GM12878 (cell line): ENCODE measurements at regions not wholly inside any gene's neighbourhood (a gene's known extent, or its start where the extent isn't known, plus 50 kb on each side); places are given as distances from the start of the nearest gene placed in this dataset.

ENCODE experiments used
- ATAC-seq: fragments of 200-7000 bp; cut with Tn5 transposase; 3 replicates; pipeline ENCODE4 v1.9.1; 2020; ENCODE audit warnings: mild to moderate bottlenecking, moderate library complexity
- BruUV-seq: library from RNA; stranded (reverse); fragments of 400-500 nt; replicated peaks from 2 replicates; lab custom pipeline; 2021; lab: Mats Ljungman, UMichigan
- CTCF ChIA-PET: fragments of 300-600 bp; sonication (Branson Sonifier 250); formaldehyde crosslinking; extraction: SDS; loops from one replicate; lab custom pipeline; 2021; ENCODE audit warnings: inconsistent platforms; lab: Yijun Ruan, JAX
- POLR2A ChIA-PET: fragments of 350-600 bp; formaldehyde crosslinking; extraction: SDS; loops from one replicate; lab custom pipeline; 2021; ENCODE audit warnings: inconsistent platforms; lab: Charles Lee
- RAD21 ChIA-PET: fragments of 300-600 bp; sonication (Branson Sonifier 250); formaldehyde crosslinking; loops from one replicate; lab custom pipeline; 2023; ENCODE audit warnings: antibody characterized with exemption; ENCODE audit not compliant: unreplicated experiment; lab: Charles Lee
- SMC1A ChIA-PET: fragments of 300-600 bp; sonication (Branson Sonifier 250); formaldehyde crosslinking; loops from one replicate; lab custom pipeline; 2023; ENCODE audit not compliant: unreplicated experiment, uncharacterized antibody; lab: Charles Lee
- DNase-seq: peaks from one replicate; pipeline ENCODE4 v3.0.0-alpha.2; 2011; ENCODE audit warnings: low read depth, low spot score
- FAIRE-seq: peaks from 3 replicates; lab custom pipeline; 2011; peaks lifted over from hg19 to GRCh38; lab: Jason Lieb, UNC
- H2AFZ ChIP-seq: 2 replicates; pipeline ENCODE4 v1.6.0; 2011; ENCODE audit warnings: low read depth, low read length, control low read depth; ENCODE audit not compliant: control insufficient read depth
- H3K27ac ChIP-seq: 2 replicates; pipeline ENCODE4 v1.5.1; 2011; ENCODE audit warnings: control low read depth; ENCODE audit not compliant: control insufficient read depth, insufficient read depth
- H3K27me3 ChIP-seq, 2 experiments: replicated peaks in 1 of 2; 2 replicates each; pipeline versions ENCODE4 v1.6.0 to v1.6.1; 2011; ENCODE audit warnings: low read length in 1 of 2; ENCODE audit not compliant: control insufficient read depth in 2 of 2, insufficient read depth in 2 of 2
- H3K36me3 ChIP-seq, 2 experiments: 2 replicates each; pipeline ENCODE4 v1.5.1; 2011; ENCODE audit warnings: low read length in 1 of 2; ENCODE audit not compliant: control insufficient read depth in 2 of 2, insufficient read depth in 2 of 2
- H3K4me1 ChIP-seq: 2 replicates; pipeline ENCODE4 v1.6.1; 2011; ENCODE audit warnings: mild to moderate bottlenecking, low read length, moderate library complexity, mixed read lengths; ENCODE audit not compliant: control insufficient read depth, insufficient read depth
- H3K4me2 ChIP-seq: 2 replicates; pipeline ENCODE4 v1.6.0; 2011; ENCODE audit warnings: control low read depth; ENCODE audit not compliant: control insufficient read depth, insufficient read depth
- H3K4me3 ChIP-seq: fragments of 200-600 bp; sonication (generic); 2 replicates; pipeline ENCODE4 v1.5.1; 2016
- H3K79me2 ChIP-seq: 2 replicates; pipeline ENCODE4 v1.6.0; 2011; ENCODE audit warnings: low read length; ENCODE audit not compliant: control insufficient read depth, insufficient read depth
- H3K9ac ChIP-seq: 2 replicates; pipeline ENCODE4 v1.8.0; 2011; ENCODE audit warnings: low read length, control low read depth, mixed read lengths; ENCODE audit not compliant: control insufficient read depth, insufficient read depth
- H3K9me3 ChIP-seq: replicated peaks from 3 replicates; pipeline ENCODE4 v1.5.1; 2011; ENCODE audit warnings: mild to moderate bottlenecking, low read length; ENCODE audit not compliant: control insufficient read depth, insufficient read depth
- H4K20me1 ChIP-seq: 2 replicates; pipeline ENCODE4 v1.6.0; 2011; ENCODE audit not compliant: control insufficient read depth, insufficient read depth
- EGR1 ChIP-seq, 2 experiments: IDR thresholded peaks; 1 replicate in 1 of 2; 2 replicates in 1 of 2; pipeline ENCODE4 v1.6.1; 2011 to 2012; ENCODE audit warnings: low read depth in 2 of 2, low read length in 2 of 2, borderline replicate concordance in 1 of 2, mild to moderate bottlenecking in 1 of 2, moderate library complexity in 1 of 2
- FOS ChIP-seq: IDR thresholded peaks from 3 replicates; pipeline ENCODE4 v1.6.1; 2011; ENCODE audit warnings: borderline replicate concordance; ENCODE audit not compliant: insufficient read length; ENCODE audit errors: extremely low read depth
- LARP7 ChIP-seq: fragments of 450-650 bp; IDR thresholded peaks from 2 replicates; pipeline ENCODE4 v1.6.1; 2017; ENCODE audit warnings: mild to moderate bottlenecking
- NFYB ChIP-seq: IDR thresholded peaks from 2 replicates; pipeline ENCODE4 v1.6.1; 2011; ENCODE audit warnings: low read depth, mild to moderate bottlenecking, low read length, improper control_type of control experiment, moderate library complexity; ENCODE audit not compliant: insufficient read depth
- PKNOX1 ChIP-seq: fragments of 450-650 bp; IDR thresholded peaks from 2 replicates; pipeline ENCODE4 v1.6.1; 2016; ENCODE audit warnings: mild to moderate bottlenecking
- ZSCAN29 ChIP-seq: fragments of 450-650 bp; IDR thresholded peaks from 2 replicates; pipeline ENCODE4 v1.6.1; 2017; ENCODE audit warnings: mild to moderate bottlenecking, moderate library complexity
- whole genome bisulfite sequencing: methylation state at CpG from one replicate; pipeline ENCODE4 v1.1.6; 2016; ENCODE audit warnings: low lambda C conversion rate; ENCODE audit not compliant: insufficient replicate concordance, insufficient coverage; ENCODE audit errors: missing lambda C conversion rate; 5-methylcytosine and 5-hydroxymethylcytosine counted together
- in situ Hi-C: fragments of 300-500 bp; cut with MboI; formaldehyde crosslinking; loops from 9 replicates; pipeline ENCODE4 v1.14.3; 2018; ENCODE audit warnings: mixed read lengths
- intact Hi-C: fragments of 100-400 bp; cut with micrococcal nuclease; formaldehyde crosslinking; loops from one replicate; pipeline ENCODE4 v1.14.2; 2022; ENCODE audit not compliant: unreplicated experiment

GRCh38 chr10:123506455-123506854, 159.7 kb upstream of the GPR26 start:
- BruUV-seq: no TSS peak
- POLR2A ChIA-PET: no interaction called here
- TF ChIP-seq EGR1 (IDR thresholded peaks at IDR 0.05; ENCODE audit: borderline replicate concordance in 1 of 2, low read depth in 2 of 2, low read length in 2 of 2): no peak
- TF ChIP-seq FOS: no peak
- TF ChIP-seq ZSCAN29: no peak

GRCh38 chr10:123507298-123507697, 158.9 kb upstream of the GPR26 start:
- Histone ChIP-seq H3K4me3 (no peak overlapping the region), H3K4me1 (peaks cover 23% of the 10 kb centered on the region), H3K27me3 (no peaks in the 10 kb centered on the region), H3K27ac (peak overlapping the region; percentile 56), H3K4me2 (0 out of 2 replicates have a peak overlapping the region, but pooled peaks have one; percentile 11), H3K9me3 (no peaks in the 10 kb centered on the region), H3K79me2 (no peaks in the 10 kb centered on the region), H3K36me3 (no peaks in the 10 kb centered on the region), H3K9ac (no peak overlapping the region), H4K20me1 (no peaks in the 10 kb centered on the region), H2AFZ (peak overlapping the region; percentile 22; the same call in 1 of the 2 replicates)
- BruUV-seq: no TSS peak
- ChIA-PET CTCF (no interaction called here), RAD21 (no interaction called here), SMC1A (interaction anchor here (1.9 kb wide), 1 partner anchor 46 kb away, joined by 5 read pairs; no protein-coding TSS in a partner anchor), POLR2A (no interaction called here)
- TF ChIP-seq LARP7 (no peak), PKNOX1 (peak; percentile 67), NFYB (peak; percentile 72)
- intact Hi-C loops (no loop called here), in situ Hi-C loops (no loop called here)
- DNase-seq (no peak), ATAC-seq (peak; percentile 39; the same call in 2 of the 3 replicates), FAIRE-seq (peak; percentile 44)
- 0% methylated on average over 1 of the region's 1 CpG for WGBS

More at GRCh38 chr10:123506455-123506854, 159.7 kb upstream of the GPR26 start:
- Histone ChIP-seq H2AFZ (no peak overlapping the region), H3K36me3 (no peaks in the 10 kb centered on the region), H3K4me2 (no peak overlapping the region), H3K27ac (no peak overlapping the region), H3K4me1 (peaks cover 31% of the 10 kb centered on the region), H3K9ac (no peak overlapping the region), H3K79me2 (no peaks in the 10 kb centered on the region), H3K4me3 (no peak overlapping the region), H3K27me3 (no peaks in the 10 kb centered on the region), H3K9me3 (no peaks in the 10 kb centered on the region), H4K20me1 (no peaks in the 10 kb centered on the region)
- in situ Hi-C loops: no loop called here
- no peak for ATAC-seq
- 90% methylated on average over 2 of the region's 2 CpGs for WGBS
- ChIA-PET RAD21 (interaction anchor here (0.7 kb wide), 1 partner anchor 347 kb away, joined by 3 read pairs; no protein-coding TSS in a partner anchor), CTCF (no interaction called here), SMC1A (interaction anchor here (1.3 kb wide), 1 partner anchor 67 kb away, joined by 3 read pairs; no protein-coding TSS in a partner anchor)
- FAIRE-seq: no peak
- intact Hi-C loops: no loop called here
- DNase-seq: no peak
